SK-N-MC (cell line): ENCODE measurements at regions not wholly inside any gene's neighbourhood (a gene's known extent, or its start where the extent isn't known, plus 50 kb on each side); places are given as distances from the start of the nearest gene placed in this dataset.

Experiments used
- EZH2 ChIP-seq: fragments of 200-600 bp; sonication (generic); IDR thresholded peaks from one replicate; pipeline ENCODE4 v1.6.1; 2017; ENCODE audit warnings: antibody characterized with exemption
- FOXP2 ChIP-seq: optimal IDR thresholded peaks from 2 replicates; pipeline ENCODE3; 2011; ENCODE audit warnings: mild to moderate bottlenecking, moderate library complexity; ENCODE audit not compliant: insufficient read depth; ENCODE audit errors: extremely low read length, control extremely low read depth
- POLR2AphosphoS5 ChIP-seq: IDR thresholded peaks from 2 replicates; pipeline ENCODE4 v1.6.1; 2012; ENCODE audit warnings: mild to moderate bottlenecking, low read depth, low read length, borderline replicate concordance

DNA sequence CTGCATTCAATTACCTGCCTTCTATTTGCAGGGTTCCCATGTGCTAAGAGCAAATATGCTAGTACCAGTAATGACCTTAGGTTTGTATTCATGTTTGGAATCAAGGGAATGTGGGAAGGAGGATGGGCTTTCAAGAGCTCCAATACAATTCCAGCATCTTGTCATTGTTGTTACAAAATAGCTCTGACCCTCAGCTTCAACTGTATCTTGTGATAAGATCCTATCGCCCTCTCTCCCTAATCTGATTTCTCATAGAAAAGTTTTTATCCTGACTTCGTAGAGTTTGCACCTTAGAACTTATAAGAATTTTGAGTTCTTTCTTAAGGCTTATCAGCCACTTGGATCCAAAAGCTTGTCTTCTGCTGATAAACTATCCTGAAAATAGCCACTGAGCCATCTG, 749.5 kb upstream of the ACVR2A start:
- TF ChIP-seq POLR2AphosphoS5 (no peak), EZH2 (no peak), FOXP2 (no peak)
